ENCODE measurements at regions not wholly inside any gene's neighbourhood (a gene's known extent, or its start where the extent isn't known, plus 50 kb on each side); places are given as distances from the start of the nearest gene placed in this dataset.

GRCh38 chr17:14903854-14904253 lies 361.3 kb downstream of the PMP22 start:
- Histone ChIP-seq H3K27ac (no peak overlapping the region), H3K36me3 (no peaks in the 10 kb centered on the region), H3K27me3 (no peaks in the 10 kb centered on the region), H3K9me3 (no peaks in the 10 kb centered on the region), H3K4me3 (no peak overlapping the region), H3K4me1 (peaks cover 0 to 5% (median 0%) of the 10 kb centered on the region in 3 donors)
- FAIRE-seq = no peak
- DNase-seq = no peak
- intact Hi-C loops (cut with DNase I) = no loop called here
- no peak for ATAC-seq
- no peak for TF ChIP-seq CTCF (IDR thresholded peaks at IDR 0.05)
- 33 to 54% methylated on average over 1 of the region's 1 CpG for WGBS, 2 donors

DNA sequence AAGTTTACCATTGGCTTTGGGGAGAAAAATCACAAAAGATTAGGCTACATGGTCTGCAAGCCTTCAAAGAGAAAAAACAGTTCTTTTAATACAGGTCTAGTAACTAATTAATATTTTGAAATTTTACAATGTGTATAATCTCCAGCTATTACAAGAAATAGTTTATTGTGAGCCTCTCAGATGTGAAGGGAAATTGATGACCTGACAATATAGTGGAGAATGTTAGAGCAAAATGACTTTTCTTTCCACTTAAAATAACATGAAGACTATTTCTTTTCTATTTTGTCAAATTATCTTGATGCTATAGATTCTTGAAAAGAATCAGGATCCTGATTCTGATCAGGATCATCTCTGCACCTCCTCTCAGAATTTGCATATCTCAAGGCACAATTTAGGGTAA lies 362.3 kb downstream of the PMP22 start:
- intact Hi-C loops (cut with DNase I) = no loop called here
- Histone ChIP-seq H3K4me1 (peaks cover 0 to 5% (median 0%) of the 10 kb centered on the region in 3 donors), H3K9me3 (no peaks in the 10 kb centered on the region), H3K27ac (no peak overlapping the region), H3K36me3 (no peaks in the 10 kb centered on the region), H3K4me3 (no peak overlapping the region), H3K27me3 (no peaks in the 10 kb centered on the region)
- FAIRE-seq (no peak), ATAC-seq (no peak), DNase-seq (no peak)
- no peak for TF ChIP-seq CTCF (IDR thresholded peaks at IDR 0.05)

- H3K4me3 ChIP-seq = no peak overlapping the region
- no peak for TF ChIP-seq CTCF (IDR thresholded peaks at IDR 0.05)
- 79 to 90% methylated on average over 3 of the region's 3 CpGs for WGBS, 2 donors
- peaks cover 0 to 5% (median 0%) of the 10 kb centered on the region in 3 donors for H3K4me1 ChIP-seq
- H3K27me3 ChIP-seq = no peaks in the 10 kb centered on the region
- DNase-seq (no peak), FAIRE-seq (no peak), ATAC-seq (no peak)
- H3K27ac ChIP-seq = no peak overlapping the region
- intact Hi-C loops (cut with DNase I) = no loop called here
- no peaks in the 10 kb centered on the region for H3K36me3 ChIP-seq
- H3K9me3 ChIP-seq = no peaks in the 10 kb centered on the region
Observed at GRCh38 chr17:14902297-14902696, 362.8 kb downstream of the PMP22 start.

DNA sequence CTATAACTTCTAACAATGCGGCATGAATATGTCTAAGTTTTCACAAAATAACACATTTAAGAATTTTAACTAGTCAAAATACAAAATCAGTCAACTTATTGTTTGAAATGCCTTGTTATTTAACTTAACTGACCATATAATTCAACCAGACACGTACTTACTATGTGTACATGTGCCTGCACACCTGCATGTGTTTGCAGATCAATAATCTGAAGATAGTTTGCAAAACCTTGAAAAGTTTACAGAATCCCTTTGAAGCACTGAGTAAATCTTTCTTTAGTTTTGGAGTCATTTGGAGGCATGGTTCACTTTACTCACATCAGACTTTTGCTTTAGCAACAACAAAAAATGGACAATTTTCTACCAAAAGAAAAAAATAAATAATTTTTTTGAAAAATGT lies 363.8 kb downstream of the PMP22 start:
- DNase-seq = no peak
- H3K27ac ChIP-seq = no peak overlapping the region
- 50 to 55% methylated on average over 2 of the region's 2 CpGs for WGBS, 2 donors
- FAIRE-seq = no peak
- TF ChIP-seq CTCF (IDR thresholded peaks at IDR 0.05) = no peak
- H3K27me3 ChIP-seq = no peaks in the 10 kb centered on the region
- no peak overlapping the region for H3K4me3 ChIP-seq
- no peaks in the 10 kb centered on the region for H3K36me3 ChIP-seq
- no peaks in the 10 kb centered on the region for H3K9me3 ChIP-seq
- intact Hi-C loops (cut with DNase I) = no loop called here
- peak in 3 of 4 donors; percentile 27 to 83 (median 67) for ATAC-seq
- peaks cover 0 to 5% (median 0%) of the 10 kb centered on the region in 3 donors for H3K4me1 ChIP-seq

GRCh38 chr17:14886200-14886739 lies 378.9 kb downstream of the PMP22 start:
- H3K4me1 ChIP-seq = no peaks in the 10 kb centered on the region
- H3K9me3 ChIP-seq = no peaks in the 10 kb centered on the region
- ATAC-seq = peak in 1 of 4 donors; percentile 42
- H3K27me3 ChIP-seq = no peaks in the 10 kb centered on the region
- WGBS, 2 donors = 93 to 97% methylated on average over 2 of the region's 2 CpGs
- intact Hi-C loops (cut with DNase I) = no loop called here
- FAIRE-seq = no peak
- no peak overlapping the region for H3K27ac ChIP-seq
- no peak for TF ChIP-seq CTCF (IDR thresholded peaks at IDR 0.05)
- no peak for DNase-seq
- no peaks in the 10 kb centered on the region for H3K36me3 ChIP-seq
- no peak overlapping the region for H3K4me3 ChIP-seq
